Upper lobe of right lung (tissue), 1 donor: ENCODE measurements at regions not wholly inside any gene's neighbourhood (a gene's known extent, or its start where the extent isn't known, plus 50 kb on each side); places are given as distances from the start of the nearest gene placed in this dataset.

Experiments
- ATAC-seq: fragments of 200-7000 bp; cut with Tn5 transposase; one replicate; pipeline ENCODE4 v1.9.1; 2020; ENCODE audit warnings: mild to moderate bottlenecking, moderate library complexity
- DNase-seq: peaks from one replicate; pipeline ENCODE4 v3.0.0-alpha.2; 2020
- H3K27ac ChIP-seq: fragments of 200-600 bp; one replicate; pipeline ENCODE4 v1.8.0; 2022
- H3K27me3 ChIP-seq: fragments of 200-600 bp; one replicate; pipeline ENCODE4 v1.8.0; 2022; ENCODE audit warnings: mild to moderate bottlenecking
- H3K36me3 ChIP-seq: fragments of 200-600 bp; one replicate; pipeline ENCODE4 v1.8.0; 2022
- H3K4me1 ChIP-seq: fragments of 200-600 bp; one replicate; pipeline ENCODE4 v1.8.0; 2022
- H3K4me3 ChIP-seq: fragments of 200-600 bp; one replicate; pipeline ENCODE4 v1.8.0; 2022; ENCODE audit warnings: mild to moderate bottlenecking
- H3K9me3 ChIP-seq: fragments of 200-600 bp; one replicate; pipeline ENCODE4 v1.8.0; 2022
- CTCF ChIP-seq: fragments of 200-600 bp; IDR thresholded peaks from one replicate; pipeline ENCODE4 v1.8.0; 2022; ENCODE audit warnings: antibody characterized with exemption
- intact Hi-C: fragments of 100-400 bp; cut with DNase I; formaldehyde crosslinking; loops from one replicate; pipeline ENCODE4 v1.11.0; 2022
- donor health status: DM: no; HTN: yes; CAD: no; lungs with severe emphysema.

GRCh38 chr2:22843919-22844537, 541.0 kb upstream of the KLHL29 start:
- intact Hi-C loops: no loop called here
- H3K27ac ChIP-seq: no peak overlapping the region
- ATAC-seq (no peak), DNase-seq (no peak)
- no peak for TF ChIP-seq CTCF
- H3K36me3 ChIP-seq: no peaks in the 10 kb centered on the region
- H3K9me3 ChIP-seq: no peaks in the 10 kb centered on the region
- H3K27me3 ChIP-seq: no peaks in the 10 kb centered on the region
- no peaks in the 10 kb centered on the region for H3K4me1 ChIP-seq
- no peak overlapping the region for H3K4me3 ChIP-seq

- no peaks in the 10 kb centered on the region for H3K9me3 ChIP-seq
- H3K4me3 ChIP-seq: no peak overlapping the region
- no peaks in the 10 kb centered on the region for H3K36me3 ChIP-seq
- no peak for TF ChIP-seq CTCF
- intact Hi-C loops: no loop called here
- no peak overlapping the region for H3K27ac ChIP-seq
- no peak for ATAC-seq
- no peaks in the 10 kb centered on the region for H3K4me1 ChIP-seq
- no peaks in the 10 kb centered on the region for H3K27me3 ChIP-seq
- DNase-seq: no peak
Measured at GRCh38 chr2:22850310-22850709, 534.7 kb upstream of the KLHL29 start.

- H3K27ac ChIP-seq: no peak overlapping the region
- H3K27me3 ChIP-seq: no peaks in the 10 kb centered on the region
- no peak for DNase-seq
- ATAC-seq: no peak
- H3K4me1 ChIP-seq: no peaks in the 10 kb centered on the region
- H3K36me3 ChIP-seq: no peaks in the 10 kb centered on the region
- TF ChIP-seq CTCF: no peak
- no peak overlapping the region for H3K4me3 ChIP-seq
- intact Hi-C loops: no loop called here
- H3K9me3 ChIP-seq: no peaks in the 10 kb centered on the region
Measured at GRCh38 chr2:22854588-22854987, 530.4 kb upstream of the KLHL29 start.

- DNase-seq (no peak), ATAC-seq (no peak)
- H3K36me3 ChIP-seq: no peaks in the 10 kb centered on the region
- H3K27ac ChIP-seq: no peak overlapping the region
- no peaks in the 10 kb centered on the region for H3K27me3 ChIP-seq
- TF ChIP-seq CTCF: no peak
- no peaks in the 10 kb centered on the region for H3K4me1 ChIP-seq
- no peak overlapping the region for H3K4me3 ChIP-seq
- H3K9me3 ChIP-seq: no peaks in the 10 kb centered on the region
- intact Hi-C loops: no loop called here
Measured at GRCh38 chr2:22855081-22855480, 529.9 kb upstream of the KLHL29 start.

GRCh38 chr2:22855761-22856184, 529.2 kb upstream of the KLHL29 start:
- Histone ChIP-seq H3K36me3 (no peaks in the 10 kb centered on the region), H3K4me3 (no peak overlapping the region), H3K27me3 (no peaks in the 10 kb centered on the region), H3K27ac (no peak overlapping the region), H3K9me3 (no peaks in the 10 kb centered on the region), H3K4me1 (no peaks in the 10 kb centered on the region)
- intact Hi-C loops: no loop called here
- DNase-seq (no peak), ATAC-seq (no peak)
- no peak for TF ChIP-seq CTCF

- Histone ChIP-seq H3K27me3 (no peaks in the 10 kb centered on the region), H3K9me3 (no peaks in the 10 kb centered on the region), H3K36me3 (no peaks in the 10 kb centered on the region), H3K4me1 (no peaks in the 10 kb centered on the region), H3K4me3 (no peak overlapping the region), H3K27ac (no peak overlapping the region)
- ATAC-seq: no peak
- TF ChIP-seq CTCF: no peak
- intact Hi-C loops: no loop called here
- DNase-seq: no peak
Measured at GRCh38 chr2:22867973-22868372, 517.0 kb upstream of the KLHL29 start.
